GM10266 (cell line): ENCODE measurements at regions not wholly inside any gene's neighbourhood (a gene's known extent, or its start where the extent isn't known, plus 50 kb on each side); places are given as distances from the start of the nearest gene placed in this dataset.

Source experiments
- DNase-seq: peaks from one replicate; pipeline ENCODE4 v3.0.0; 2012; ENCODE audit errors: extremely low spot score
- CTCF ChIP-seq: IDR thresholded peaks from 2 replicates; pipeline ENCODE4 v1.5.1; 2012; ENCODE audit warnings: mild to moderate bottlenecking, low read depth; ENCODE audit not compliant: control insufficient read depth, insufficient read depth; ENCODE audit errors: missing control alignments

GRCh38 chr5:145050181-145050580 lies 785.0 kb downstream of the PRELID2 start:
- DNase-seq, result no peak
- TF ChIP-seq CTCF, result no peak

DNA sequence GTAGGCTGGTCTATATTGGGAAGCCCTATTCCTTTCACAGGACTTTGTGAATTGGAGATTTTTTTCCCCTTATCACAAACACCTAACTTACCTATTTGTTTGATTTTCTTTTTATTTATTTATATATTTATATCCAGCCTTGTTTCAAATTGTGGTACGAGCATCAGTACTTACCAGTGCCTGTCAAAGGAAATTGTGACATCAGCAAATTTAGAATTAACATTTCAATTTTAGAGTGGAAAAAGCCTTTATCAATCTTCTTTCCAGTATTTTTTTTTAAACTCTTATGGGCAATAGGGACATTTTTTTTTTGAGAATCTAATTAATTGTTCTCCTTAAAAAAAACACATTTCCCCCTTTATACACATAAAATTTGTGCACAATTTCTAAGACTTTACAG lies 790.2 kb downstream of the PRELID2 start:
- TF ChIP-seq CTCF, result no peak
- no peak for DNase-seq

DNA sequence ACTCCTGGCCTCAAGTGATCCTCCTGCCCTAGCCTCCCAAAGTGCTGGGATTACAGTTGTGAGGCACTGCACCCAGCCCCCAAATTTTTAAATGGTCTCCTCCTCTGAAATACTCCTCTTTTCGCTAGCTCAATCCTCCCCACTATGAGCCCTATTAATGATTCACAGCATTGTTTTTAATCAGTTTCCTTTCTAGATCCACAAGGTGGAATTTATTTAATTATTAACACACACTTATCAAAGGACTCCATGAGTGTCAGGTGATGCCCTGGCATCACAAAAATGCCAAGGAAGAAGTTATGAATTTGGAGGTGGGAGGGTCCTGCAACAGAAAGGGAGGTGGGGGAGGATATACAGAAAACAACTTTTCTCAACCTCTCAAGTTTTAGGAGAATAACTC lies 806.5 kb downstream of the PRELID2 start:
- no peak for TF ChIP-seq CTCF
- no peak for DNase-seq

DNA sequence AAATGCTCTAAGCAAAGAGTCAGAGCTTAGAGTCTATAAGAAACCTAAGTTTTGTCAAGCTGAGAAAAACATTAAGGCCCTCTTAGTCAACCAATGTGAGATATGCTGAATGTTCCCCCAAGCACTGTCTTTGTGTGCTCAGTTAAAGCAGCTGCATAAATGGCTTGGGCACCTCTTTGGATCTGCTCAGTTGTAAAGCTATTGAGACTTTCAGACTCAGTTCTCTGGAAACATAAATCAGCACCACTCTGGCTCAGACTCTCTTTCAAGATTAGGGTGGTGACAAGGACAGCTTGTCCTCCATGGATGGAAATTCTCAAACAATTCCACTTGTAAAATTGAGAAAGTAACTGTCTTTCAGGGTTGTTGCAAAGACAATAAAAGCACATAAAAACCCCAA lies 807.9 kb downstream of the PRELID2 start:
- no peak for TF ChIP-seq CTCF
- no peak for DNase-seq

- TF ChIP-seq CTCF, result no peak
- no peak for DNase-seq
These were observed 809.4 kb downstream of the PRELID2 start for GRCh38 chr5:145025775-145026174.

- TF ChIP-seq CTCF, result no peak
- no peak for DNase-seq
These were observed 820.0 kb downstream of the PRELID2 start for GRCh38 chr5:145015146-145015545.

DNA sequence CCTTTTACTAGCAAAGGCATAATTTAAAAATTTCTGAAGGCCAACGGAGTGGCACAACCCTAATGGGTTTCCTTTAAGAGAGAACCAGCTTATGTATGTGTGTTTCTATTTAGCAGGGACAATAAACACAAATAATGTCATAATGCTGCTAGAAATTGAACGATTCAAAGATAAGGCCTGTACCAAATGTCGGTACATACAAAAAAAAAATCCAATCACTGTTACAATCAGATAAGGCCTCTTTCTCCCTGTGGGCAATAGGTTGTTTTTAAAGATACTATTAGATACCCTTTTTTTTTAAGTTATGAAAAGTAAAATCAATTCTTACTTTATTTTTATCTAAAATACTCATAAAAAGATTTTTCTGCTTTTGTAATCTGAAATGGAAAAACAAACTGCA lies 821.0 kb downstream of the PRELID2 start:
- no peak for TF ChIP-seq CTCF
- DNase-seq, result no peak

GRCh38 chr5:145010834-145011233 lies 824.3 kb downstream of the PRELID2 start:
- DNase-seq, result no peak
- TF ChIP-seq CTCF, result no peak
